G401 (cell line): ENCODE measurements at regions not wholly inside any gene's neighbourhood (a gene's known extent, or its start where the extent isn't known, plus 50 kb on each side); places are given as distances from the start of the nearest gene placed in this dataset.
"Not testable (repeated sequence)": the region's sequence is repeated elsewhere in the genome, so short reads cannot be mapped to it uniquely, and the experiment has no call there.

ENCODE experiments used
- DNase-seq: peaks from one replicate; pipeline ENCODE4 v3.0.0-alpha.2; 2015; ENCODE audit warnings: low spot score
- in situ Hi-C: cut with HindIII; loops from 2 replicates; pipeline ENCODE4 v1.10.0; 2016; ENCODE audit warnings: low sequenced_read_pairs, mixed read lengths

GRCh38 chr15:56813995-56814394 lies 80.7 kb upstream of the ZNF280D start:
- DNase-seq = no peak
- in situ Hi-C loops = no loop called here

- in situ Hi-C loops = no loop called here
- no peak for DNase-seq
Observed at GRCh38 chr15:56812961-56813360, 79.7 kb upstream of the ZNF280D start.

DNA sequence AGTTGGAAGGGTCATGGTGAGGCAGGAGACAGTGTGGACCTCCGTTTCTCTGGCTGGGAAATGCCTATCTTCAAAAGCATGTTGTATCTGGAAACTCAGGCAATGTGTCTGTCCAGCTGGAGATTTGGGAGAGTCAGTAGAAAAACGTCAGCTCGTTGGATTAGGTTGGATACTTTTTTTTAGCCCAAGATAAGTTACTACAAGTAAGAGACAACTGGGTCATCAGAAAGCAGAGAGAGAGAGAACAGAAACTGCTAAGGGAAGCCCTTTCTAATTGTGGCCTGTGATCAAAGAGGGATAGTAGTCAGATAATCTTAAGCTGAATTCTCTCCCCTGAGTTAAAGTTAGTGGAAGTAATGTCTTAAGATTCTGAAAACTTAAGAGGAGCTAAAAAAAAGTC lies 78.9 kb upstream of the ZNF280D start:
- in situ Hi-C loops = no loop called here
- DNase-seq = no peak

- in situ Hi-C loops = no loop called here
- no peak for DNase-seq
Observed at GRCh38 chr15:56811586-56811985, 78.3 kb upstream of the ZNF280D start.

GRCh38 chr15:56808160-56808559 lies 74.9 kb upstream of the ZNF280D start:
- no peak for DNase-seq
- in situ Hi-C loops = no loop called here

GRCh38 chr15:56806148-56806536 lies 72.8 kb upstream of the ZNF280D start:
- in situ Hi-C loops = no loop called here
- DNase-seq = no peak

GRCh38 chr15:56805466-56806147 lies 72.3 kb upstream of the ZNF280D start:
- in situ Hi-C loops = no loop called here
- no peak for DNase-seq

DNA sequence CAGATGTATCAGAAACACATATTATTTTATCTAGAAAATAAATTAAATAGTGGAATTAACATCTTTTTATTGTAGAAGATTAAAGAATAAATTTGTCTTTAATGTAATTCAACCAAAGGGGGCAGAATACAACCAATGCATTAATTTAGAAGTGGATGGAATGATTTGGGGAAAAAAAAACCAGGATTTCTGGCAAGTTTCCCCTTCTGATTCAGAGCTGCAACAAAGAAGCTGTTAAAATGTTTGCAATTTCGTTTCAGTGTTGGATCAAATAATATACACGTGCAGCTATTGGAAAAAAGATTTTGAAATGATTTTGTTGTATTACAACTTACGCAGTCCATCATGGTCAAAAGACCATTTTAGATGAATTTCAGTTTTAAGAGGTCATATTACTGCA lies 71.6 kb upstream of the ZNF280D start:
- no peak for DNase-seq
- in situ Hi-C loops = no loop called here

DNA sequence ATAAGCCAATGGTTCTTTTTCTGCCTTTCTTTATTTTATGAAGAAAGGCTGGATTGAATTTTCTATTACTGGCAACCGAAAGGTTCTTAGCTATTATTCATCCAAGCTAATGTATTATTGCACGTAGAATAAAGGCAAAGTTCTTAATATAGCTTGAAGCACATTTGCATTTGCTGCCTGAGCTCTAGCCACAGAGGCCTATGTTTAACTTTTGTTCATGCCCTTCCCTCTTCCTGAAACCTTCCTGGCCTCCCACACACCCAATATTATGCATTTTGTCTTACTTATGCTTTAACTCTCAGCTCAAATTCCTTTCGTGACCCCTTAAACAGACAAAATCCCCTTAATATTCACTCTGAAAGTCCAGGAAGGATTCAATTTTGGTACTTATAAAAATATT lies 71.0 kb upstream of the ZNF280D start:
- in situ Hi-C loops = no loop called here
- no peak for DNase-seq

DNA sequence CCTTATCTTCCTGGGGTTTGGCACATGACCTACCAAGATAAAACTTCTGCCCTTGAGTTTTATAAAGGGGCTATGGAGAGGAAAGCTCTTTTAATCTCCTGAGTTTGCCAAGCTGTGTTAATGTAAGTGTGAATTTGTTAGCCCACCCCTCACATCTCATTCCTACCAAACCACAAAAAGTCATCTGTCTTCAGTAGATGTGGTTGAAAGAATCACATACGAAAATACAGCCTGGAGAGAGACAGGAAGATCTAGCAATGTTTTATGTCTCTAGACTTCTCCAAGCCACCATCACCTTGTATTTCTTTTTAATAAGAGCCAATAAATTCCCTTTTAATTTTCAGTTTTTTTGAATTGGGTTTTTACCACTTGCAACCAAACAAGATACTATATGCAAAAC lies 68.9 kb upstream of the ZNF280D start:
- in situ Hi-C loops = no loop called here
- DNase-seq = no peak

DNA sequence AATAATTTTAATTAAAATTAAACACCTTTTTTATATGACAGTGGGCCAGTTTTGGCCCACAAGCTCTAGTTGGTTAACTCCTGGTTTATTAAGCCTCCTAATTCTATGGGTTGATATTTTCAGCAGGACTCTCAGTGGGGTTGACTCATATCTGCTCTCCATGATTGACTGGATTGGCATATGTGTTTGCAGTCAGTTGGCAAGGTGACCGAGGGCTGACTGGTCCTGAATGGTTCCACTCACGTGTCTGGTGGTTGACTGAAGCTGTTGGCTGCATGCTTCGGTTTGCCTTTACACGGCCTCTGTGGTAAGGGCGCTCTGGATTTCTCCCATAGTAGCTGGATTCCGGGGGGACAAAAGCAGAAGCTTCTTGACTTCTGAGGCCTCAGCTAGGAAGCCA lies 65.3 kb upstream of the ZNF280D start:
- in situ Hi-C loops = no loop called here

DNA sequence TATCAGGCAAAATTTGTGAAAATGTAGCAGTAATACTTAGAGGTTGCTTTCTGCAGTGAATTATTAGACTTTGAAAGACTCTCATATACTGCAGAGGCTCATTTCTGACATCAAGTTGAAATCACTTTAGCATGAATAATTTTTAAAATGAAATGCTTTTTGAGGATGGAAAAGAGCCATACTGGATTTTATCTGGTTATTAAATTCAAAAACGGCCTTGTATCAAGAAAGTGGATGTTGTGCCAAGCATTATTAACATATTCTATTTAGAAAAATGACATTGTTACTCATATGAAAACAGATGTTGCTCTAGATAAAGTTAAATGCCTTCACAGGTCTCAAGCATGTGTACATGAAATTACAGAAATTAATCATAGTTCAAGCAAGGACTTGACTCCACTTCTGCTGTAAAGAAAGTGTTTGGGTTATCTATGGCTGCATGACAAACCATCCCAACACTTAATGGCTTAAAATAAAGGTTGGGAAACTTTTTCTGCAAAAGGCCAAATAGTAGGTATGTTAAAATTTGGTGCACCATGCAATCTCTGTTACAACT lies 64.5 kb upstream of the ZNF280D start:
- in situ Hi-C loops = no loop called here
- no peak for DNase-seq

More for the DNA sequence above, 65.3 kb upstream of the ZNF280D start:
- no peak for DNase-seq

DNA sequence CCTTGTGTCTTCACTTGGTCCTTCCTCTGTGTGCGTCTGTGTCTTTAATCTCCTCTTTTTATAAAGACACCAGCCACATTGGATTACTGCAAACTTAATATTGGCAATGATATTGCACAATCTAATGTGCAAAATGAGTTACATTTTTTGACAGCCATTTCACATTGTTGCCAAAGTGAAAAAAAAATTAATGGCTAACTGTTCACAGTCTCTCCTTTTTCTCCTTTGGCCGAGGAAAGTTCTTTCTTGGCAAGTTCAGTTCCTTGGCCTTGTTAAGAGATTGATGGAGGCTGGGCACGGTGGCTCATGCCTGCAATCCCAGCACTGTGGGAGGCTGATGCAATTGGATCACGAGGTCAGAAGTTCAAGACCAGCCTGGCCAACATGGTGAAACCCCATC lies 62.2 kb upstream of the ZNF280D start:
- in situ Hi-C loops = no loop called here
- DNase-seq = no peak

DNA sequence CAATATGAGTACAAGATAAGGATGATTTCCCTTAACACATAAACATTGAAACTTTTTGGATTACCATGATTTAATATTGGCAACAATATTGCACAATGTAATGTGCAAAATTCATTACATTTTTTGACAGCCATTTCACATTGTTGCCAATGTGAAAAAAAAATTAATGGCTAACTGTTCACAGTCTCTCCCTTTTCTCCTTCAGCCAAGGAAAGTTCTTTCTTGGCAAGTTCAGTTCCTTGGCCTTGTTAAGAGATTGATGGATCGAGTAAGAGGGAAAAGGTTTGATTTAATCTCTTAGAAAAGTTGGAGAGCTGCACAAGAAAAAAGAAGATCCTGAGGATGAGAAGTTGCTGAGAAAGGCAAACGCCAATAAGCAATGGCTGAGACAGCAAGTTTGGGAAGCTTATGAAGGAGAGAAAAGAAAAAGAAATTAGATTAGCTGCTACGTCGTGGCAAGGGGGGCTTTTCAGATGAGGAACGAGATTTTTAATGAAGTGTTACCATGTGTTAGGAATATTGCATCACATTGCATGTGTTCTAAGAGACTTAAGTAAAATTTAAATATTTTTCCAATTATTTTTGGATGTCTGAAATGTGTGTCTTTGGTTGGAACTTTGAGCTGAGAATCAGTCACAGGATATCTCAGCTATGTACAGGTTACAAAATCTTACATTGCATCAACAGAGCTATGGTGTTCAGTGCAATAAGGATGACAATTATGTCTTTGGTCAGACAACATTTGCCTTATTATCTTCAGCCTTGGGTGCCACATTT lies 61.4 kb upstream of the ZNF280D start:
- DNase-seq = no peak
- in situ Hi-C loops = no loop called here

GRCh38 chr15:56794165-56794552 lies 60.9 kb upstream of the ZNF280D start:
- in situ Hi-C loops = no loop called here
- DNase-seq = no peak

DNA sequence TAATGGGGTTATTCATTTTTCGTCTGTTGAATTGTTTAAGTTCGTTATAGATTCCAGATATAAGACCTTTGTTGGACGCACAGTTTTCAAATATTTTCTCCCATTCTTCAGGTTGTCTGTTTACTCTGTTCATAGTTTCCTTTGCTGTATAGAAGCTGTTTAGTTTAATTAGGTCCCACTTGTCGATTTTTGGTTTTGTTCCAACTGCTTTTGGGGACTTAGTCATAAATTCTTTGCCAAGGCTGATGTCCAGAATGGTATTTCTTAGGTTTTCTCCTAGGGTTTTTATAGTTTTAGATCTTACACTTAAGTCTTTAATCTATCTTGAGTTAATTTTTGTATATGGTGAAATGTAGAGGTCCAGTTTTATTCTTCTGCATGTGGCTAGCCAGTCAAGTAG lies 58.9 kb upstream of the ZNF280D start:
- in situ Hi-C loops = no loop called here
- no peak for DNase-seq

- in situ Hi-C loops, DNase-seq: not testable (repeated sequence)
Observed at GRCh38 chr15:56791521-56791920, 58.2 kb upstream of the ZNF280D start.

GRCh38 chr15:56788359-56788758 lies 55.0 kb upstream of the ZNF280D start:
- in situ Hi-C loops = no loop called here

GRCh38 chr15:56786966-56787365 lies 53.7 kb upstream of the ZNF280D start:
- in situ Hi-C loops = no loop called here
- no peak for DNase-seq

More at GRCh38 chr15:56788359-56788758, 55.0 kb upstream of the ZNF280D start:
- DNase-seq = no peak

DNA sequence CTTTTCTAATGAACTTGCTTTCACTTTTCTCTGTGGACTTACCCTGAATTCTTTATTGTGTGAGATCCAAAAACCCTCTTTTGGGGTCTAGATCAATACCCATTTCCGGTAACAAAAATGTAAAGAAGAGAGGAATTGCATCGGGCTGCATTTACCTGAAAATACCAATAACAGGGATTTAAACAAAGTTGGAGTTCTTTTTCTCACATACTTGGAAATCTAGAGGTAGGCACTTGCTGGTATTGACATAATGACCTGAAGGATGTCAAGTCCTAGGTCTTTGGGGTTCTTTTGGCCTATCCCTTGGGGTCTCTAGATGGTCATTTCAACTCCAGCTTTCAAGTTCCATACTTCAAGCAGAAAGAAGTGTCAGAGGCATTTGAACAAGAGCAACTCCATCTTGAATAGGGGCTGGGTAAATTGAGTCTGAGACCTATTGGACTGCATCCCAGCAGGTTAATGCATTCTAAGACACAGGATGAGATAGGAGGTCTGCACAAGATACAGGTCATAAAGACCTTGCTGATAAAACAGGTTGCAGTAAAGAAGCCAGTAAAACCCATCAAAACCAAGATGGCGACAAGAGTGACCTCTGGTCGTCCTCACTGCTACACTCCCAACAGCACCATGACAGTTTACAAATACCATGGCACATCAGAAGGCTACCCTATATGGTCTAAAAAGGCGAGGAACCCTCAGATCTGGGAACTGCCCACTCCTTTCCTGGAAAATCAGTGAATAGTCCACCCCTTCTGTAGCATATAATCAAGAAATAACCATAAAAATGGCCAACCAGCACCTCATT lies 50.8 kb upstream of the ZNF280D start:
- in situ Hi-C loops = no loop called here
- no peak for DNase-seq
